Uterus (tissue), 3 donors: ENCODE measurements at regions not wholly inside any gene's neighbourhood (a gene's known extent, or its start where the extent isn't known, plus 50 kb on each side); places are given as distances from the start of the nearest gene placed in this dataset.

Experiments used
- DNase-seq, 2 donors: peaks; one replicate each; pipeline ENCODE4 v3.0.0-alpha.2; 2019 to 2020
- H3K27ac ChIP-seq, 2 donors: fragments of 200-600 bp; sonication (generic); 1 replicate in 1 of 2; 2 replicates in 1 of 2; pipeline ENCODE4 v1.5.1; 2016 to 2018
- H3K27me3 ChIP-seq, 2 donors: fragments of 200-600 bp; sonication (generic); one replicate each; pipeline ENCODE4 v1.5.1; 2018 to 2019; ENCODE audit warnings: control low read depth in 1 of 2
- H3K36me3 ChIP-seq, 2 donors: fragments of 200-600 bp; sonication (generic); one replicate each; pipeline ENCODE4 v1.5.1; 2019; ENCODE audit warnings: control low read depth in 1 of 2
- H3K4me1 ChIP-seq, 2 donors: fragments of 200-600 bp; sonication (generic); one replicate each; pipeline ENCODE4 v1.5.1; 2018 to 2019; ENCODE audit warnings: control low read depth in 1 of 2
- H3K4me3 ChIP-seq, 2 donors: fragments of 200-600 bp; sonication (generic); 1 replicate in 1 of 2; 2 replicates in 1 of 2; pipeline ENCODE4 v1.5.1; 2018 to 2019; ENCODE audit warnings: mild to moderate bottlenecking in 1 of 2
- H3K9me3 ChIP-seq, 2 donors: fragments of 200-600 bp; sonication (generic); one replicate each; pipeline ENCODE4 v1.5.1; 2019; ENCODE audit warnings: control low read depth in 1 of 2
- CTCF ChIP-seq, 4 experiments: fragments of 200-600 bp in 2 of 4; fragments of 450-650 bp in 2 of 4; sonication (generic) in 2 of 4; IDR thresholded peaks; one replicate each; pipeline ENCODE4 v1.5.1; 2016 to 2019; ENCODE audit warnings: antibody characterized with exemption in 4 of 4, mild to moderate bottlenecking in 2 of 4, moderate library complexity in 1 of 4
- POLR2A ChIP-seq, 2 donors: fragments of 450-650 bp; IDR thresholded peaks; one replicate each; pipeline ENCODE4 v1.6.1; 2016; ENCODE audit warnings: antibody characterized with exemption in 2 of 2, mild to moderate bottlenecking in 1 of 2, moderate library complexity in 1 of 2
- intact Hi-C: fragments of 100-400 bp; cut with DNase I; formaldehyde crosslinking; loops from one replicate; pipeline ENCODE4 v1.15.1; 2023; ENCODE audit warnings: low total_unique reads
- donor health status: DM: yes; HTN: yes; CAD: no.

- no peaks in the 10 kb centered on the region for H3K27me3 ChIP-seq
- H3K9me3 ChIP-seq, result no peaks in the 10 kb centered on the region
- intact Hi-C loops, result no loop called here
- H3K36me3 ChIP-seq, result no peaks in the 10 kb centered on the region
- no peak overlapping the region for H3K27ac ChIP-seq
- no peak for DNase-seq
- no peak overlapping the region for H3K4me3 ChIP-seq
- H3K4me1 ChIP-seq, result no peaks in the 10 kb centered on the region
- TF ChIP-seq POLR2A (IDR thresholded peaks at IDR 0.05) (no peak), CTCF (IDR thresholded peaks at IDR 0.05) (no peak)
Measured at GRCh38 chr7:68964060-68964459, 634.2 kb upstream of the AUTS2 start.

GRCh38 chr7:68965351-68965750 is 632.9 kb upstream of the AUTS2 start:
- intact Hi-C loops, result no loop called here
- TF ChIP-seq POLR2A (IDR thresholded peaks at IDR 0.05) (no peak), CTCF (IDR thresholded peaks at IDR 0.05) (no peak)
- no peaks in the 10 kb centered on the region for H3K4me1 ChIP-seq
- H3K27me3 ChIP-seq, result no peaks in the 10 kb centered on the region
- no peak overlapping the region for H3K4me3 ChIP-seq
- H3K9me3 ChIP-seq, result no peaks in the 10 kb centered on the region
- no peaks in the 10 kb centered on the region for H3K36me3 ChIP-seq
- H3K27ac ChIP-seq, result no peak overlapping the region
- no peak for DNase-seq

- H3K27ac ChIP-seq, result no peak overlapping the region
- no peak overlapping the region for H3K4me3 ChIP-seq
- intact Hi-C loops, result no loop called here
- no peaks in the 10 kb centered on the region for H3K27me3 ChIP-seq
- no peaks in the 10 kb centered on the region for H3K4me1 ChIP-seq
- no peak for DNase-seq
- TF ChIP-seq POLR2A (IDR thresholded peaks at IDR 0.05) (no peak), CTCF (IDR thresholded peaks at IDR 0.05) (no peak)
- no peaks in the 10 kb centered on the region for H3K9me3 ChIP-seq
- H3K36me3 ChIP-seq, result no peaks in the 10 kb centered on the region
Measured at GRCh38 chr7:68967598-68967997, 630.7 kb upstream of the AUTS2 start.

- no peak overlapping the region for H3K27ac ChIP-seq
- H3K4me3 ChIP-seq, result no peak overlapping the region
- H3K4me1 ChIP-seq, result no peaks in the 10 kb centered on the region
- TF ChIP-seq CTCF (IDR thresholded peaks at IDR 0.05) (no peak), POLR2A (IDR thresholded peaks at IDR 0.05) (no peak)
- H3K36me3 ChIP-seq, result no peaks in the 10 kb centered on the region
- no peaks in the 10 kb centered on the region for H3K9me3 ChIP-seq
- intact Hi-C loops, result no loop called here
- DNase-seq, result no peak
- H3K27me3 ChIP-seq, result no peaks in the 10 kb centered on the region
Measured at GRCh38 chr7:68969571-68969970, 628.7 kb upstream of the AUTS2 start.

GRCh38 chr7:68971634-68972340 is 626.5 kb upstream of the AUTS2 start:
- Histone ChIP-seq H3K4me1 (no peaks in the 10 kb centered on the region), H3K9me3 (no peaks in the 10 kb centered on the region), H3K36me3 (no peaks in the 10 kb centered on the region), H3K4me3 (no peak overlapping the region), H3K27me3 (no peaks in the 10 kb centered on the region), H3K27ac (no peak overlapping the region)
- no peak for TF ChIP-seq CTCF (IDR thresholded peaks at IDR 0.05)
- TF ChIP-seq POLR2A (IDR thresholded peaks at IDR 0.05), result no peak
- DNase-seq, result no peak
- intact Hi-C loops, result no loop called here
